ENCODE measurements at regions not wholly inside any gene's neighbourhood (a gene's known extent, or its start where the extent isn't known, plus 50 kb on each side); places are given as distances from the start of the nearest gene placed in this dataset.

GRCh38 chr9:85452841-85453240 lies 288.9 kb downstream of the AGTPBP1 start:
- Histone ChIP-seq H3K36me3 (ENCODE audit: insufficient read depth, low read length) (no peaks in the 10 kb centered on the region), H3K4me1 (ENCODE audit: insufficient read depth, low read length) (no peaks in the 10 kb centered on the region), H3K27me3 (ENCODE audit: control insufficient read depth in 1 of 2, insufficient read depth in 2 of 2, low read length in 2 of 2) (no peaks in the 10 kb centered on the region), H3K9me3 (ENCODE audit: control insufficient read depth in 1 of 2, insufficient read depth in 1 of 2, low read length in 2 of 2) (no peaks in the 10 kb centered on the region), H3K27ac (ENCODE audit: low read depth in 1 of 2, low read length in 2 of 2) (no peak overlapping the region), H3K4me3 (ENCODE audit: low read length) (no peak overlapping the region)
- H3K4me1 Mint-ChIP-seq (ENCODE audit: low read depth), result no peaks in the 10 kb centered on the region
- H3K4me3 Mint-ChIP-seq, result no peak overlapping the region
- ATAC-seq (ENCODE audit: poor library complexity) (no peak), DNase-seq (no peak)
- intact Hi-C loops (cut with DNase I, micrococcal nuclease), result no loop called here
- POLR2A ChIA-PET, result no interaction called here
- peaks cover 50% of the 10 kb centered on the region for H3K27me3 Mint-ChIP-seq
- H3K36me3 Mint-ChIP-seq (ENCODE audit: low read depth), result no peaks in the 10 kb centered on the region
- no peaks in the 10 kb centered on the region for H3K9me3 Mint-ChIP-seq
- no peak for TF ChIP-seq CTCF (IDR thresholded peaks at IDR 0.05)
- CTCF ChIA-PET, result no interaction called here
- no peak overlapping the region for H3K27ac Mint-ChIP-seq

GRCh38 chr9:85451680-85452079 lies 290.1 kb downstream of the AGTPBP1 start:
- Histone ChIP-seq H3K4me3 (ENCODE audit: low read length) (no peak overlapping the region), H3K4me1 (ENCODE audit: insufficient read depth, low read length) (no peaks in the 10 kb centered on the region), H3K27me3 (ENCODE audit: control insufficient read depth in 1 of 2, insufficient read depth in 2 of 2, low read length in 2 of 2) (no peaks in the 10 kb centered on the region), H3K9me3 (ENCODE audit: control insufficient read depth in 1 of 2, insufficient read depth in 1 of 2, low read length in 2 of 2) (no peaks in the 10 kb centered on the region), H3K36me3 (ENCODE audit: insufficient read depth, low read length) (no peaks in the 10 kb centered on the region), H3K27ac (ENCODE audit: low read depth in 1 of 2, low read length in 2 of 2) (no peak overlapping the region)
- ATAC-seq (ENCODE audit: poor library complexity) (no peak), DNase-seq (no peak)
- H3K4me1 Mint-ChIP-seq (ENCODE audit: low read depth), result no peaks in the 10 kb centered on the region
- peaks cover 3% of the 10 kb centered on the region for H3K9me3 Mint-ChIP-seq
- ChIA-PET POLR2A (no interaction called here), CTCF (no interaction called here)
- H3K36me3 Mint-ChIP-seq (ENCODE audit: low read depth), result no peaks in the 10 kb centered on the region
- no peak for TF ChIP-seq CTCF (IDR thresholded peaks at IDR 0.05)
- H3K27ac Mint-ChIP-seq, result no peak overlapping the region
- no peak overlapping the region for H3K4me3 Mint-ChIP-seq
- H3K27me3 Mint-ChIP-seq, result peaks cover 43% of the 10 kb centered on the region
- intact Hi-C loops (cut with DNase I, micrococcal nuclease), result no loop called here

GRCh38 chr9:85445887-85446286 lies 295.9 kb downstream of the AGTPBP1 start:
- no peaks in the 10 kb centered on the region for H3K36me3 Mint-ChIP-seq (ENCODE audit: low read depth)
- H3K9me3 Mint-ChIP-seq, result peaks cover 6% of the 10 kb centered on the region
- CTCF ChIA-PET, result no interaction called here
- H3K4me1 Mint-ChIP-seq (ENCODE audit: low read depth), result no peaks in the 10 kb centered on the region
- no peaks in the 10 kb centered on the region for H3K36me3 ChIP-seq (ENCODE audit: insufficient read depth, low read length)
- no peak for DNase-seq
- H3K27me3 Mint-ChIP-seq, result peaks cover 10% of the 10 kb centered on the region
- intact Hi-C loops (cut with DNase I, micrococcal nuclease), result no loop called here
- no peak overlapping the region for H3K27ac Mint-ChIP-seq
- H3K9me3 ChIP-seq (ENCODE audit: control insufficient read depth in 1 of 2, insufficient read depth in 1 of 2, low read length in 2 of 2), result no peaks in the 10 kb centered on the region
- ATAC-seq (ENCODE audit: poor library complexity), result no peak
- no peaks in the 10 kb centered on the region for H3K4me1 ChIP-seq (ENCODE audit: insufficient read depth, low read length)
- no peak overlapping the region for H3K4me3 Mint-ChIP-seq
- no peak overlapping the region for H3K4me3 ChIP-seq (ENCODE audit: low read length)
- POLR2A ChIA-PET, result no interaction called here
- no peak overlapping the region for H3K27ac ChIP-seq (ENCODE audit: low read depth in 1 of 2, low read length in 2 of 2)
- no peaks in the 10 kb centered on the region for H3K27me3 ChIP-seq (ENCODE audit: control insufficient read depth in 1 of 2, insufficient read depth in 2 of 2, low read length in 2 of 2)
- no peak for TF ChIP-seq CTCF (IDR thresholded peaks at IDR 0.05)
